ENCODE measurements at regions not wholly inside any gene's neighbourhood (a gene's known extent, or its start where the extent isn't known, plus 50 kb on each side); places are given as distances from the start of the nearest gene placed in this dataset.
"Not testable (repeated sequence)": the region's sequence is repeated elsewhere in the genome, so short reads cannot be mapped to it uniquely, and the experiment has no call there.

GRCh38 chr3:81816473-81817250, 55.2 kb upstream of the GBE1 start:
- peak; percentile 90 for ATAC-seq
- peaks cover 4% of the 10 kb centered on the region for H3K9me3 Mint-ChIP-seq
- H3K27ac Mint-ChIP-seq = peak overlapping the region; percentile 6

GRCh38 chr3:81812098-81812497, 50.7 kb upstream of the GBE1 start:
- H3K36me3 Mint-ChIP-seq (ENCODE audit: low read depth); ATAC-seq; H3K9me3 Mint-ChIP-seq; H3K4me1 Mint-ChIP-seq; H3K4me3 Mint-ChIP-seq; H3K27me3 Mint-ChIP-seq; DNase-seq; H3K27ac Mint-ChIP-seq: not testable (repeated sequence)

More at GRCh38 chr3:81816473-81817250, 55.2 kb upstream of the GBE1 start:
- peak; percentile 4 for DNase-seq
- Mint-ChIP-seq H3K27me3 (no peaks in the 10 kb centered on the region), H3K4me3 (no peak overlapping the region), H3K4me1 (peaks cover 9% of the 10 kb centered on the region), H3K36me3 (ENCODE audit: low read depth) (no peaks in the 10 kb centered on the region)
